ENCODE measurements at regions not wholly inside any gene's neighbourhood (a gene's known extent, or its start where the extent isn't known, plus 50 kb on each side); places are given as distances from the start of the nearest gene placed in this dataset.

- TF ChIP-seq POLR2A (IDR thresholded peaks at IDR 0.05; ENCODE audit: low read depth, low read length) (no peak), EZH2 (IDR thresholded peaks at IDR 0.05; ENCODE audit: borderline replicate concordance, low read depth, low read length, severe bottlenecking) (no peak), JUN (IDR thresholded peaks at IDR 0.05; ENCODE audit: borderline replicate concordance, insufficient read depth, insufficient read length, low read depth) (no peak), MYC (IDR thresholded peaks at IDR 0.05; ENCODE audit: low read depth, low read length) (no peak)
- TF ChIP-seq, protein P1, sequence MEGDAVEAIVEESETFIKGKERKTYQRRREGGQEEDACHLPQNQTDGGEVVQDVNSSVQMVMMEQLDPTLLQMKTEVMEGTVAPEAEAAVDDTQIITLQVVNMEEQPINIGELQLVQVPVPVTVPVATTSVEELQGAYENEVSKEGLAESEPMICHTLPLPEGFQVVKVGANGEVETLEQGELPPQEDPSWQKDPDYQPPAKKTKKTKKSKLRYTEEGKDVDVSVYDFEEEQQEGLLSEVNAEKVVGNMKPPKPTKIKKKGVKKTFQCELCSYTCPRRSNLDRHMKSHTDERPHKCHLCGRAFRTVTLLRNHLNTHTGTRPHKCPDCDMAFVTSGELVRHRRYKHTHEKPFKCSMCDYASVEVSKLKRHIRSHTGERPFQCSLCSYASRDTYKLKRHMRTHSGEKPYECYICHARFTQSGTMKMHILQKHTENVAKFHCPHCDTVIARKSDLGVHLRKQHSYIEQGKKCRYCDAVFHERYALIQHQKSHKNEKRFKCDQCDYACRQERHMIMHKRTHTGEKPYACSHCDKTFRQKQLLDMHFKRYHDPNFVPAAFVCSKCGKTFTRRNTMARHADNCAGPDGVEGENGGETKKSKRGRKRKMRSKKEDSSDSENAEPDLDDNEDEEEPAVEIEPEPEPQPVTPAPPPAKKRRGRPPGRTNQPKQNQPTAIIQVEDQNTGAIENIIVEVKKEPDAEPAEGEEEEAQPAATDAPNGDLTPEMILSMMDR (IDR thresholded peaks at IDR 0.05; ENCODE audit: extremely low read depth in 1 of 2, insufficient read depth in 1 of 2, low read depth in 1 of 2, low read length in 2 of 2): no peak
- TF ChIP-seq, protein P2, sequence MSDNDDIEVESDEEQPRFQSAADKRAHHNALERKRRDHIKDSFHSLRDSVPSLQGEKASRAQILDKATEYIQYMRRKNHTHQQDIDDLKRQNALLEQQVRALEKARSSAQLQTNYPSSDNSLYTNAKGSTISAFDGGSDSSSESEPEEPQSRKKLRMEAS (IDR thresholded peaks at IDR 0.05; ENCODE audit: insufficient read depth, insufficient read length): no peak
Measured at GRCh38 chr3:152618529-152618928, 216.4 kb upstream of the P2RY1 start.

All from endothelial cell of umbilical vein (primary cell).